Skin of body (tissue), 1 donor: ENCODE measurements at regions not wholly inside any gene's neighbourhood (a gene's known extent, or its start where the extent isn't known, plus 50 kb on each side); places are given as distances from the start of the nearest gene placed in this dataset.

Experiments
- DNase-seq: peaks from one replicate; lab custom pipeline; 2025; lab: John Stamatoyannopoulos, UW

DNA sequence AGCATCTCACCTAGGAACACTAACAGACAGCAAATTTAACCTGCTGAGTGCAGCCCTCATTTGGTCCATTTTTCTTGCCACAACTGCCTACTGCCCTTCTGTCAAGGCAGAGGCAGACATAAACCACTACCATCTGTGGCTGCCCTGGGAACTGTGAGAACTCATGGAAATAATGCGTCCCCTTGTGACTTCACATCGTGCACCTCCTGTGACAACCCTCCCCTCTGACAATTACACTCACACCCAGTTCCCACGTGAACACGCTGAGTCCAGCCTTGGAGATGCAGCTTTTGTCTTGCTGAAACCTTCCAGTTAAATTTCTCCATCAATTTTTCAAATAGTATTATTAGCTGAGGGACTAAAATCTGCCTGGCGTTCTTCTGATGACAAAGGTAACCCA is 193.1 kb upstream of the KLF14 start:
- no peak for DNase-seq

DNA sequence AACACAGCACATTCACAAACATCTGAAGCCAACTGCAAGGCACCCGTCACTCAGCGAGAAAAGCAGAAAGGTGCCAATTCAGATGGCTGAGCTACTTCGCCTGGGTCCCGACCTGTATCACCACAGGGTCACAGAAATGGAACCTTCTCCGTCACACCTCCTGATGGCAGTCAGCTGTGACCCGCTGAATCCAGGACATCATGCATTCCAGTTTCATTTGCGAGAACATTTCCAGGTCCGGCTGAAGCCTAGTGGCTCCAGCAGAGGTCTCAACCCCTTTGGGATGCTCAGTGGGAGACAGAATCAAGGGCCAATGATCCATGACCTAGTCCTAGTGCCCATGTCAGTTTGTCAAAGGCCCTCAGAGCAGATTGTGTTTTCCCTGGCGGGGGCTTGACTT is 193.6 kb upstream of the KLF14 start:
- no peak for DNase-seq

DNA sequence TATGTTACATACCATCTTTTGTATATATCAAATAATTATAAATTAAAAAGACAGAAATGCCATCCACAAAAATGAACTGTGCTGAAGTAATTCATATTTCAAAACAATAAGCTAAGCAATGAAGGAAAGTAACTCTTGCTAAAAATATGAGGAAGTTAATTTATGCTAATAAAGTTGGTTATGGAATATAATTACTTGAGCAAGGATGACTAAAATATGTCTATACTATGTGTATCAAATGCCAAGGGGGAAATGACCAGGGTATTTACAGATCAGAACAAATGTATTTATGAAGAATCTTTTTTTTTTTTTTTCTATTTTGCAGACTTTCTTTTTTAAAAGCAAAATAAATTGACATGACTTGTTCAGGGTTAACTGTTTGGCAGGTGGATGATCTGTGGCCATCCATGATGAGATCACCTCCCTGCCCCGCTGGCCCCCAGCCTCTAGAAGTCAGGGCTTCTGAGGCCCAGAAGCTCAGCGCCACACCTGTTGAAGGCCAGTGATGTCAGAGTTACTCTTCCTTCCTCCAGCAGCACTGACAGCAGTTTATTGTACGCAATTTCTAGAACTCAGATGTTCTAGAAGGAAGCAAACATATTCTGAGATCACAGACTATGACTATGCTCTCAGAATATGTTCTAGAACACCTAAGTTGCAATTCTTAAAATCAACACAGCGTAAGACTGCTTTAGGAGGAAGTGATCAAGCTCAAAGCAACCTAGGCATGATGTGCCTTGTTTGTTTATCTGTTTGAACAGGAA is 196.1 kb upstream of the KLF14 start:
- no peak for DNase-seq

DNA sequence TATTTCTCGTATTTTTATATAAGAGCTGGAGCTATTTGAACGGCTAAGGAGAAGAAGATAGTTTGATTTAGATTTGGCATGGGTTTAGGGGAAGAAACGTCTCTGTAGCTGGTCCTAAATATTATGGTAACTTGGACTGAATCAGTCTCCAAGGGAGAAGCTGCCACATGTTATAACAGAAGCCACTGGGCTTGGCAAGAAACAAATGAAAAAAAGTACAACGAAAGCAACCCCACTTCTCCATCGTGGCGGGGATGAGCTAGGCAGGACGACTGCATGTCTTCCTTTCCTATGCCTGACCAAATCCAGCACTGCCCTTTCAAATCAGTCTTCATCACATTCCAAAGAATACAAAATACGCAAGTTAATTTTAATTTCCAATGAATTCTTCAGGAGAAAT is 196.7 kb upstream of the KLF14 start:
- DNase-seq: no peak

DNA sequence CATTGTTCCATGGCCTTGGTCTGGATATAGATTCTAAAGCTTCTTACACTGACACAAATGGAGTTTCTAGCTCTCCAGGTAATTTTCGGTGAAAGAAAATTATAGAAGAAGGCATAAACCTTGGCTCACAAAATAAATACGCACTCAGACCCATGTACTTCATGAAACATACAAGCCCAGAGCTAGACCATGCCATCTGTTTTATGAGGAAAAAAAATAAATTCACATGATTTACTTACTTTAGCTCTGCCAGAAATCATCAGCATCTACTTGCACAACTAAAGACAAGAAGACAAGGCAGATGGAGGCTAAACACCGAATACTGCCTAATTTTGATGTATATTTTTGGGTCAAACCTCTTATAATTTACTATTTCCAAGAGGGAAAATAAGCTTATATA is 197.4 kb upstream of the KLF14 start:
- DNase-seq: no peak

DNA sequence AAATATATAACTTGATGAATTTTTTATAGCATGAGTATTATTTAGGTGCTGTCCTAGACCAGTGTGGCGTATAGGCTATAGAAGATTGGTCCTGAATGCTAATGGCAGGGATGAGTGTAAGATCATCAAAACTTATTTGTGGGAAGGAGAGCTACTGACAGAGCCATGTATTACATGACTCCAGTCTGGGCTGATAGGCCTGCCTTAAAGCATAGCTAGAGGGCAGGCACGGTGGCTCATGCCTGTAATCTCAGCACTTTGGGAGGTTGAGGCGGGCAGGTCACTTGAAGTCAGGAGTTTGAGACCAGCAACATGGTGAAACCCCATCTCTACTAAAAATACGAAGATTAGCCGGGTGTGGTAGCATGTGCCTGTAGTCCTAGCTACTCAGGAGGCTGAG is 198.1 kb upstream of the KLF14 start:
- DNase-seq: no peak

DNA sequence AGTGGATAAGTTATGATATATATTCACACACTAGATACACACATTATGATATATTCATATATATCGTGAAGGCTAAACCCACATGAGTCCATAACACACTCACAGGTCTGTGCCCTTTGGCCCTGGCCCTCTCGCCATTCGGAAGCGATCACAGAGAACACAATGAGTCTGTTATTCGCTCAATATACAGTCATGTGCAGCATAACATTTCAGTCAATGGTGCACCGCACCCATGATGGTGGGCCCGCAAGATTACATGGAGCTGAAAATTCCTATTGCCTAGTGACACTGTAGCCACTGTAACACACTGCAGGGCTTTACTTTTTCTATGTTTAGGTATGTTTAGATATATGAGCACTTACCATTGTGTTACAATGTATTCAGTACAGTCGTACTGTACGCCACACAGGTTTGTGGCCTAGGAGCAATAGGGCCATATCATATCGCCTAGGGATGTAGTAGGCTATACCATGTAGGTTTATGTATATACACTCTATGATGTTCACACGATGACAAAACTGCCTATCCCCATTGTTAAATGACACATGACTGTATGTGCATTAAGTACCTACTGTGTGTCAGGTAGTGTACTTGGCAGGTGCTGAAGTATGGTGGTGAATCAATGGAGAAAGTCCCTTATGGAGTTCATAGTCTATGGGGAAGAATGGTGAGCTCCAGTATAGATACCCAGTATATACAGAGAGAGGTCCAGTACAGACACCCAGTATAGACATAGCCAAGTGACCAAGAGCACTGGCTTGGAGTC is 198.8 kb upstream of the KLF14 start:
- DNase-seq: no peak

DNA sequence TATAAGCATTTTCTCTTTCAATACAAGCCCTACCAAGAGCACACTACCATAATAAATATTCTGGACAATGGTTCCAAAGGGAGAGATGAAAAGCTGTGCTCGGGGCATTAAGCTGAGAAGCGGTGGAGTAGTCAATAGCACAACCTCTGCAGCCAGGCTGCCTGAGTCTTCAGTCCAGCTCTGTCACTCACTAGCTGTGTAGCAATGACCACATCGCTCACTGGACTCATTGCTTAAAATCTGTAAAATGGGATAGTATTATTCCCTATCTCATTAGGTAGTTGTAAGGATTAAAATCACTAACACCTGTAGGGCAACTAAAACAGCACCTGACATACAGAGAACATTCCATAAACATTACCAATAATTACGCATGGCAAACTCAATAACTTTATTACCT is 199.9 kb upstream of the KLF14 start:
- DNase-seq: no peak

DNA sequence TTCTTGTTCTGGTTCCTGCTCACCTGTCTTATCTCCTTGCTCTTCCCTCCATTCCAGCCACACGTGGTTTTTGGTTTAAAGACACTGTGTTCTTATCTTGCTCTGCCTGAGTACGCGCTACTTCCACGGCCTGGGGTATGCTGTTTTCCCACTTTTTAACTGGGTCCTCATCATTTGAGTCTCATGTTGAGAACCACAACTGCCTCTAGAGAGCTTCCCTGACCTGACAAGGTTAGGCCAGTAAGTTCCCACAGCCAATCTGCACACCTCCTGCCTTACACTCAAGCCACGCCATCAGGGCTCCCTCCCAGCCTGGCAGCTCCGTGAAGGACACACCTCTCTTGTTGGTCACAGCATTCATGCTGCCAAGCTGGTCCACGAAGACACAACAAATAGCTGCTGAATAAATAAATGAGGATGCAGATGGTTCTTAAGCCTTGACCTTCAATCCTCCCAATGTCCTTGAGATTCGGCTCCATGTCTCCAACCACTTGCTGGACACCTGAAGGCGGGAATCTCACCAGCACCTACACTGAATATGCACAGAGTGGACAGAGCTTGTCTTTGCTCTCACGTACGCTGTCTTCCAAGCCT is 201.7 kb upstream of the KLF14 start:
- no peak for DNase-seq

DNA sequence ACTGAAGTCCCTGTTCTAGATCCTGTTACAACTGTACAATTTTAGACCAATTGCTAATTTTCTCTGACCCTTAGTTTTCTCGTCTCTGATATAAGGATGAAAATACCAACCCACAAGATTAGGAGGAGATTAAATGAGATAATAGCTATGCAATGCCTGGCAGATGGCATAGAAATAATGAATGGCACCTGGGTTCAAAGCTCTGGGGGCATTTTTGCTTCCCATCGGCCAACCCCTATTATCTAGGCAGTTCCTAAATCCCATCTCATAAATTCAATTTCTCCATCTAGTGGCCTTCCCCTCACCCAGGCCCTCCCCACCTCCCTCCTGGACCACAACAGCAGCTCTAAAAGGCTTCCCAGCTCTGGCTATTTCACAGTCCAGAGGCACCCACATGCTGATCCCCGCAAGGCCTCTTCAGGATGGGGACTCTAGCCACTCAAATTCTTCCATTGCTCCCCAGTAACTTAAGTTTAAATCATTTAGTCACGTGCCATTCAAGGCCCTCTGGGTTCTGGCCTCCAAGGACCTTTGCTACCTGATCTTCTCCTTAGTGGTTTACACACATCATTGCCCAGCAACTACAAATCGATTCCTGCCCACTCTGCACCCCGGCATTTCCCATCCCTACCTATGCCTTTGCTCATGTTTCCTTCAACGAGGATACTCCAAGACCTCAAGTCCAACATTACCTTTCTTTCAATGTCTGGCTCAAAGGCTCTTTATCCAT is 202.4 kb upstream of the KLF14 start:
- DNase-seq: no peak

DNA sequence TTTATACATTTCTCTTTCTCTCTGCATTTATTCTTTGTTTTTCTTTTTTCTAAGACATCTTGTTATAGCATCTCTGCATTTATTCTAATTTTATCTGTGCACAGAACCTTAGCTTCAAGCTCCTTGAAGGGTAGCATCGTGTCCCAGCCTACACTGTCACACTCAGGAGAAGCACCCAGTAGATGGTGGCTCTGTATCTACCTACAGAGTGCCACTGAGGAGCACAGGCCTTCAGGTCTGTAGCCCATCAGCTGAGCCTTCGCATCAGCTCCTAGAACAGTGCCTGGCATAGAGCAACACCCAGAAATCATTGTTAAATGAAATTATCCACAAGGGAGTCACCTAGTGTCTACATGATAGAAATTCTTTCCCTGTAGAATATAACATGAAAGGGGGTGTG is 203.0 kb upstream of the KLF14 start:
- DNase-seq: no peak

DNA sequence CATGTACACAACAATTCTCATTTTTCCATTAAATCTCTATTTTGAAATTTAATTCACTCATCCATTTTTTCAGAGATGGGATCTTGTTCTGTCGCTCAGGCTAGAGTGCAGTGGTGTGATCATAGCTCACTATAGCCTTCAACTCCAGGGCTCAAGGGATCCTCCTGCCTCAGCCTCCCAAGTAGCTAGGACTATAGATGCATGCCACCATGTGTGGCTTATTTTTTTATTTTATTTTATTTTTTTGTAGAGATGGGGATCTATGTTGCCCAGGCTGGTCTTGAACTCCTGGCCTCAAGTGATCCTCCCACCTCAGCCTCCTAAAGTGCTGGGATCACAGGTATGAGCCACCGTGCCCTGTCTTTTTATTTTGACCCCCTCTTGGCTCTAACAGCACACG is 203.8 kb upstream of the KLF14 start:
- no peak for DNase-seq

DNA sequence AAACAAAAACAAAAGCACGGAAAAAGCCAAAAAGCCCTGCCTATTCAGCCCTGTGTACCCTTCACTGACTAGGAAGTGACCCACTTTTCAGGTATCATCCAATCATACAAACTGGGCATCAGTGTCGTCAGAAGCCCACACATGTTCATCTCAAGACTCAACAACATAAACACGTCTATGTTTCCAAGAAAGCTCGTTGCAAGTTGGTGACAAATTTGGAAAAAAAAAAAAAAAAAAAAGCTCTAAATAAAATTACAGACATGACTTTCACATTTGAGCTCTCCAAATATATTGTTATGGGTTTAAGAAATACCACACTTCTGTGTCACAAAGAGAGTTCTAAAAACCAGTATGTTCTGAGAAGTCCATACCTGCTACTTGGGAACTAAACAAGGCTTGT is 204.7 kb upstream of the KLF14 start:
- DNase-seq: no peak

DNA sequence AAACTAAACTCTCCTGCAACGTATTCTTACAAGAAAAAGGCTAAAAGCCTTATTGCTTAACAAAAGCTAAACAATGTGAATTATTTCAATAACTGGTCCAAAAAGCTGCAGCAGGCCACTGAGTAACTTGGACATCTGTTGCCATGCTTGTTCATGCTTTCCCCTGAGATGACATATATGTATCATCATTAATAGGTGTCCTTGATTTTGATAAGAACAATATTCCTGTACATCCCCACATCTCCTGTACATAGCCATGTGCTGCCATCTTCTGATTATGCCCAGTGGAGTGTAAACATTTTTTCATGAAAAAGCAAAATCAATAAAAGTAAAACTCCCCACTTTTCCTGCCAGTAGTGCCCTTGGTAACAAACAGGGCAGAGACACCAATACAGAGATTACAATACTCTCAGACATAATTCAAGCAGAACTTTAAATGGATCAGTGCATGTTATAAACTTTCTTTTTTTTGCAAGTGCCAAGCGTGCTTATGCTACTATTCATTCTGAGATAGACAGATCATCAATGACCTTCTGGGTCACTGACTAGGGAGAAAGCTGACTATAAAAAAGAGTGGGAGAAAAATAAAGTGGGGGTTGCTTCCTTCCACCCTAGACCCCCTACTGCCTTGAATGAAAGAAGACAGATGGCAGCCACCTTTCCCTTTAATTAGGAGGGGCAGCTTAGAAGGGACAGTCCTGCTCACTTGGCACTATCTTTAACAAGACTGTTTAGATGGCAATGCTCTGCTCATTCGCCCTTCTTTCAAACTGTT is 205.5 kb upstream of the KLF14 start:
- DNase-seq: no peak

DNA sequence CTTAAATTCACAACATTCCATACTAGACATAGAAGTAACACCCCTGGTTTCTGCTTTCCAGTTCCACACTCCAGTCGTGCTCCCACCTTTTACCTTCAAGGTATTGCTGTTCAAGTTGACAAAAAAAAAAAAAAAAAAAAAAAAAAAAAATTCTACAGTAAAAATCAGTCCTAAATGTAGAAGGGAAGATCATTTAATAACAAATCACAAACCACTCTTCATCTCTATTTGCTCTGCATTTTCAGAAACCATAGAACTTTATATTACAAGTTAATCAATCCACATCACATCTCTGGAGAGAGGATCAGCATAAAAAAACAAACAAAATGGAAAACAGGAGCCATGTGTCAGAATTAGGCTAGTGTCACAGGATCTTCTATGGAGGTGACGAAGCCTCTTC is 206.3 kb upstream of the KLF14 start:
- DNase-seq: no peak

DNA sequence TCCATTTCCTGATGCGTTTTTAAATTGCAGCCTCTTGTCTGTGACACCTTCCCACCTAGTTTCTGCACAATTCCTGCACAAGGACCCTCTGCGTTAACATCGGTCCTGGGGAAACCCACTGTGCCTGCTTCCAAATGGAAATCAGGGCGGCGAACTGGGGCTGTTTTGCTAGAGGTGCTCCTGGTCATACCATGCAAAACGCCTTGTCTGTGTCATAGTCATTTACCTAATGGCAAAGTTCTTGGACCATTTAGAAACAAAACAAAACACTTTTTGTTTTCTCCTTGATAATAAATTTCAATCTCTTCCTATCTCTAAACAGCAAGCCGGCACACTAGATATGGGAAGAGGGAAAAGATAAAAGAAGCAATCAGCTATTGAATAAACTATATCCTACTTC is 206.9 kb upstream of the KLF14 start:
- DNase-seq: no peak

DNA sequence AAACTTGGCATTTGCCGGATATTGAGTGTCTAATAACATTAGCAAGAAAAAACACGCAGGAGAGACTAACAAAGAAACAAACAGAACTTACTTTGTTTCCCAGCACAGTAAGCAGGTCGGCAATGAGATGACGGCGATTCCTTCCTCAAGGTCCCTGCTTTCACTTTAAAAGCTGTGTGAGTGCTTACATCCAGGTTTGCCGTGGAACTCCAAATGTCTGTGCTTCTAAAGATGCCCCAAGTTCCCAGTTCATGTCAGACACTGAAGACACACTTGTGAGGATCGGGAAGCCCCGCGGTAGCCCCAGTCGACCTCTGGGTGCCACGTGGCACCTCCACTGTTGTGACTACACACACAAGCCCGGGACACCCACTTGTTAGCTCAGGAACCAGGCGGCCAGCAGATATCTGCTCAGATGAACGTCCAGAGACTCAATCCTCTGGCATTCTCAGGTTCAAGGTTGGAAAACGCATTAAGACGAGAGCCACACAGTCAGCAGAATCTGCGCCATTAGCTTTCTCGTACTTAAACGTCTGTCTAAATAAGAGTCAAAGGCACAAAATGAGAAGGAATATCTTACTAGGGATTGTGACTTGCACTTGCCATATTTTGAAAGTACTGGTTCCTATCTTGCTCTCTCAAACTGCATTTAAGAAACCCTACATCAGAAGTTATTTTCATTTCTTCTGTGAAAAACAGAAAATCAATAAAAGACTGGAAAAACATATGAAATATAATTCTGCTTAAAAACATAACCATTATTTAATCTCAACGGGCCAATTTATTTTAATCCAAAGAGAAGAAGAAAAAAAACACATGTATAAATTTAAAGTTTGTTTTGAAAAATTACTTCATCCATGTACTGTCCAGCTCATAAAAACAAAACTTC is 207.6 kb upstream of the KLF14 start:
- DNase-seq: no peak

DNA sequence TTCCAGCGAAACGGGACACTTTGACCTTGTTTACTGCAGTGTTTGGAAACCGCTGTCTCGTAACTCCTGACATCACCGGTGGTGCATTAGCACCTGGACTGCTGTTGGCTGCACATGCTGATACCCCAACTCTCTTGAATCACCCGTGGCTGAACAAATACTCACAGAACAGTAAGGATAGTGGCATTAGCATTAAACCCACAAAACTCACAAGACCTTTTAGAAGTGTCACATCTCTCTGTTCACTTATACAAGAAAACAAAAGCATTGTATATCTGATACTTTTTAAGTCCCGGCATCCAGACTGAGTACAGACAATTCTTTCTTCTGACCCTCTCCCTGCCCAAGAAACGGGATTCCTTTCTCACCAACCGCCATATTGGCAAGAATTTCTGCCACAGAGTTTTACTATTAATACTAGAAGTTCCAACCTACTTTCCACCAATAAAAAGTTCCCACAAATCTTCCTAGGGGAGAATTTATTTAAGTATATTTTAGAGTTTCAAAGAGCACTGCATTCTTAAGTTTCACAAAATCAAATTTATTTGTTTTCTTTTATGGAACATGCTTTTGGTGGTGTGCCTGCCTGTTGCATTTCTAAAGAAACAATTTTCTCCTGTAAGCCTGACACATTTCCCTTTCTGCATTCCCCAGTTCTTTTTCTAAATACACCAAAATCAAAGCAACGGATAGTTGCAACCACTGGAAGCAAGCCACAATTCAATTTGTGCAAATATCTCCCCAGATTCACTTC is 208.4 kb upstream of the KLF14 start:
- DNase-seq: no peak

DNA sequence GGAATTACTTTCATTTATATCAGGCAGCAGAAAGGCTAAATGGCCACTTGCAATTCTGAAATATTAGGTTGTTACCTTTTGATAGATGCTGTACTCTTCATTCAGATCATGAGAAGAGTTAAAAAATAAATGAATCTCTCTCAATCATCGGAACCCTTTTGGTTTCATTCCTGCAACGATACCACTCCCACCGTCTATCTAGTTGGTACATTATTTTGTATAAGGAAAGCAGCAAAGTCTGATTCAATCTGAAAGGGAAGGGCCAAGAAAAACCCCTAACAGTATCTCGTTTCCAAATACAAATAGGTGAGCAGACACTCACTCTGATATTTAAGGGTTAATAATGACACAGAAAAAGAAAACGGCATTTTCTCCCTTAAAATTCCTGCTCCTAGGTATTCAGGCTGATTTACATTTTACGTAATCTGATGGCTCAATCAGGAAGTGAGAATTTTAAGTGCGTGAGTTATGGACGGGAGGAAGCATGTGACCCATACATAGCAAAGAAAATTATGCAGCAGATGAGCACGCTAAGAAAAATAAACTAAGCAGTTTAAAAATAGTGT is 209.4 kb upstream of the KLF14 start:
- DNase-seq: no peak
